HCT116 (cell line): ENCODE measurements at regions not wholly inside any gene's neighbourhood (a gene's known extent, or its start where the extent isn't known, plus 50 kb on each side); places are given as distances from the start of the nearest gene placed in this dataset.

Experiments
- ATAC-seq: fragments of 200-7000 bp; cut with Tn5 transposase; 2 replicates; pipeline ENCODE4 v1.9.1; 2020; ENCODE audit warnings: mild to moderate bottlenecking, moderate library complexity
- BruUV-seq: library from RNA; stranded (reverse); fragments of 400-500 nt; replicated peaks from 2 replicates; lab custom pipeline; 2021; lab: Mats Ljungman, UMichigan
- CTCF ChIA-PET: fragments of 300-600 bp; sonication (Branson Sonifier 250); formaldehyde crosslinking; loops from one replicate; lab custom pipeline; 2021; ENCODE audit warnings: antibody characterized with exemption; lab: Charles Lee
- POLR2A ChIA-PET: fragments of 300-600, 350-600 bp; sonication (Branson Sonifier 250); formaldehyde crosslinking; loops from one replicate; lab custom pipeline; 2021; ENCODE audit warnings: antibody characterized with exemption; lab: Charles Lee
- RAD21 ChIA-PET, 2 experiments: fragments of 300-600 bp; sonication (Branson Sonifier 250); formaldehyde crosslinking; loops; one replicate each; lab custom pipeline; 2023; ENCODE audit warnings: low total read pairs in 2 of 2; ENCODE audit not compliant: uncharacterized antibody in 2 of 2, unreplicated experiment in 2 of 2, low non-redundant PET in 1 of 2; lab: Charles Lee
- DNase-seq: peaks from one replicate; pipeline ENCODE4 v3.0.0-alpha.2; 2010; ENCODE audit warnings: low read depth, low spot score
- H2AFZ ChIP-seq: fragments of 200-600 bp; shearing (Covaris generic), sonication (generic); 2 replicates; pipeline ENCODE4 v1.6.1; 2017; ENCODE audit warnings: low read depth, mixed run types, mixed read lengths, antibody characterized with exemption, low read length; ENCODE audit not compliant: poor library complexity, severe bottlenecking
- H3K27ac ChIP-seq: 2 replicates; pipeline ENCODE4 v1.5.1; 2012; ENCODE audit warnings: low read depth, low read length
- H3K27me3 ChIP-seq: fragments of 200-600 bp; sonication (generic); 2 replicates; pipeline ENCODE4 v1.6.1; 2016; ENCODE audit warnings: mixed run types, low read length, mixed read lengths; ENCODE audit not compliant: insufficient read depth
- H3K36me3 ChIP-seq, 2 experiments: fragments of 200-500 bp in 1 of 2; fragments of 200-600 bp in 1 of 2; sonication (Bioruptor generic) in 1 of 2; sonication (generic) in 1 of 2; 2 replicates each; pipeline versions ENCODE4 v1.5.1 to v1.6.1; 2014 to 2016; ENCODE audit warnings: low read length in 2 of 2, inconsistent platforms in 1 of 2, mixed read lengths in 1 of 2, mixed run types in 1 of 2; ENCODE audit not compliant: insufficient read depth in 2 of 2, control insufficient read depth in 1 of 2
- H3K4me1 ChIP-seq, 2 experiments: fragments of 200-600 bp in 1 of 2; sonication (generic) in 1 of 2; 2 replicates each; pipeline versions ENCODE4 v1.5.1 to v1.6.1; 2012 to 2017; ENCODE audit warnings: low read length in 2 of 2, inconsistent platforms in 1 of 2, mild to moderate bottlenecking in 1 of 2, mixed read lengths in 1 of 2, mixed run types in 1 of 2, moderate library complexity in 1 of 2; ENCODE audit not compliant: insufficient read depth in 2 of 2, control insufficient read depth in 1 of 2
- H3K4me2 ChIP-seq: fragments of 200-600 bp; sonication (generic); 2 replicates; pipeline ENCODE4 v1.6.1; 2017; ENCODE audit warnings: mixed run types, low read length, mixed read lengths
- H3K4me3 ChIP-seq, 2 experiments: fragments of 200-600 bp in 1 of 2; sonication (generic) in 1 of 2; replicated peaks in 1 of 2; 2 replicates each; pipeline ENCODE4 v1.5.1; 2011 to 2016; ENCODE audit warnings: low read length in 2 of 2, control low read depth in 1 of 2, low read depth in 1 of 2, mild to moderate bottlenecking in 1 of 2, mixed read lengths in 1 of 2, mixed run types in 1 of 2
- H3K79me2 ChIP-seq: fragments of 200-600 bp; sonication (generic); 2 replicates; pipeline ENCODE4 v1.6.1; 2017; ENCODE audit warnings: mild to moderate bottlenecking, mixed run types, low read length, moderate library complexity, mixed read lengths; ENCODE audit not compliant: insufficient read depth
- H3K9ac ChIP-seq: fragments of 200-600 bp; sonication (generic); 2 replicates; pipeline ENCODE4 v1.6.1; 2016; ENCODE audit warnings: low read length, mixed read lengths
- H3K9me2 ChIP-seq: fragments of 200-600 bp; sonication (generic), shearing (Covaris generic); 2 replicates; pipeline ENCODE4 v1.6.1; 2017; ENCODE audit warnings: mixed run types, mild to moderate bottlenecking, moderate library complexity; ENCODE audit not compliant: insufficient read depth
- H3K9me3 ChIP-seq, 2 experiments: fragments of 200-500 bp in 1 of 2; fragments of 200-600 bp in 1 of 2; sonication (Bioruptor generic) in 1 of 2; sonication (generic) in 1 of 2; 2 replicates each; pipeline ENCODE4 v1.6.1; 2014 to 2017; ENCODE audit warnings: low read length in 2 of 2, mixed read lengths in 2 of 2, inconsistent platforms in 1 of 2, low read depth in 1 of 2, mild to moderate bottlenecking in 1 of 2, mixed run types in 1 of 2, moderate library complexity in 1 of 2; ENCODE audit not compliant: control insufficient read depth in 1 of 2, insufficient read depth in 1 of 2
- H4K20me1 ChIP-seq: fragments of 200-600 bp; sonication (generic), shearing (Covaris generic); 2 replicates; pipeline ENCODE4 v1.6.1; 2017; ENCODE audit warnings: mixed run types, mild to moderate bottlenecking, moderate library complexity; ENCODE audit not compliant: insufficient read depth
- CBX3 ChIP-seq: IDR thresholded peaks from 2 replicates; pipeline ENCODE4 v1.6.1; 2012; ENCODE audit warnings: low read depth
- ELF1 ChIP-seq: IDR thresholded peaks from 2 replicates; pipeline ENCODE4 v1.6.1; 2012; ENCODE audit warnings: low read depth, borderline replicate concordance
- EZH2phosphoT487 ChIP-seq: fragments of 200-600 bp; IDR thresholded peaks from 2 replicates; pipeline ENCODE4 v1.6.1; 2018; ENCODE audit warnings: antibody characterized with exemption, borderline replicate concordance
- POLR2A ChIP-seq: IDR thresholded peaks from 2 replicates; pipeline ENCODE4 v1.7.0; 2011; ENCODE audit warnings: borderline replicate concordance; ENCODE audit not compliant: insufficient read depth, insufficient read length; ENCODE audit errors: extremely low read depth
- POLR2AphosphoS5 ChIP-seq: IDR thresholded peaks from 2 replicates; pipeline ENCODE4 v1.6.1; 2011; ENCODE audit warnings: mild to moderate bottlenecking, low read depth, low read length, moderate library complexity
- RAD21 ChIP-seq: IDR thresholded peaks from 2 replicates; pipeline ENCODE4 v1.6.1; 2012; ENCODE audit warnings: low read depth, mild to moderate bottlenecking
- REST ChIP-seq: IDR thresholded peaks from 2 replicates; pipeline ENCODE4 v1.6.1; 2012; ENCODE audit warnings: low read depth
- SIN3A ChIP-seq: IDR thresholded peaks from 2 replicates; pipeline ENCODE4 v1.6.1; 2012; ENCODE audit warnings: low read depth
- SP1 ChIP-seq: IDR thresholded peaks from 2 replicates; pipeline ENCODE4 v1.6.1; 2012; ENCODE audit warnings: low read depth
- SRF ChIP-seq: IDR thresholded peaks from 2 replicates; pipeline ENCODE4 v1.6.1; 2012; ENCODE audit warnings: low read depth
- YY1 ChIP-seq: IDR thresholded peaks from 2 replicates; pipeline ENCODE4 v1.6.1; 2011; ENCODE audit warnings: low read length, low read depth, moderate library complexity, mild to moderate bottlenecking; ENCODE audit not compliant: insufficient replicate concordance; ENCODE audit errors: extremely low read depth
- ZFX ChIP-seq: fragments of 450-650 bp; IDR thresholded peaks from 2 replicates; pipeline ENCODE4 v1.6.1; 2017
- ZNF274 ChIP-seq: fragments of 200-500 bp; sonication (Bioruptor generic); IDR thresholded peaks from 2 replicates; pipeline ENCODE4 v1.6.1; 2014; ENCODE audit warnings: mild to moderate bottlenecking, low read depth, low read length, inconsistent platforms
- intact Hi-C: fragments of 100-400 bp; cut with micrococcal nuclease; formaldehyde crosslinking; loops from 2 replicates; pipeline ENCODE4 v1.10.0; 2022
- TF ChIP-seq, protein P1 (sequence below): IDR thresholded peaks from 2 replicates; pipeline ENCODE4 v1.6.1; 2012
- TF ChIP-seq, protein P2 (sequence below): IDR thresholded peaks from 2 replicates; pipeline ENCODE4 v1.6.1; 2012

GRCh38 chr12:88433997-88434703 lies 146.1 kb downstream of the KITLG start:
- H3K9me2 ChIP-seq: no peaks in the 10 kb centered on the region
- RAD21 ChIA-PET: no interaction called here
- no peak for DNase-seq
- intact Hi-C loops: no loop called here
- no peaks in the 10 kb centered on the region for H4K20me1 ChIP-seq
- H3K9me3 ChIP-seq: no peaks in the 10 kb centered on the region
- H3K27me3 ChIP-seq: no peaks in the 10 kb centered on the region
- H3K36me3 ChIP-seq: no peaks in the 10 kb centered on the region
- TF ChIP-seq ZNF274 (no peak), SP1 (no peak), SIN3A (no peak), EZH2phosphoT487 (no peak), ZFX (no peak), POLR2A (no peak), ELF1 (no peak), POLR2AphosphoS5 (no peak)
- TF ChIP-seq, protein P1, sequence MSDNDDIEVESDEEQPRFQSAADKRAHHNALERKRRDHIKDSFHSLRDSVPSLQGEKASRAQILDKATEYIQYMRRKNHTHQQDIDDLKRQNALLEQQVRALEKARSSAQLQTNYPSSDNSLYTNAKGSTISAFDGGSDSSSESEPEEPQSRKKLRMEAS: no peak
- H2AFZ ChIP-seq: no peak overlapping the region
- H3K4me2 ChIP-seq: no peak overlapping the region
- H3K27ac ChIP-seq: no peak overlapping the region
- no peaks in the 10 kb centered on the region for H3K4me1 ChIP-seq
- H3K4me3 ChIP-seq: no peak overlapping the region
- POLR2A ChIA-PET: interaction anchor here (0.6 kb wide), 1 partner anchor 13 kb away, joined by 3 read pairs; no protein-coding TSS in a partner anchor
- H3K79me2 ChIP-seq: no peaks in the 10 kb centered on the region
- ATAC-seq: no peak
- H3K9ac ChIP-seq: no peak overlapping the region
- no TSS peak for BruUV-seq
- CTCF ChIA-PET: no interaction called here

DNA sequence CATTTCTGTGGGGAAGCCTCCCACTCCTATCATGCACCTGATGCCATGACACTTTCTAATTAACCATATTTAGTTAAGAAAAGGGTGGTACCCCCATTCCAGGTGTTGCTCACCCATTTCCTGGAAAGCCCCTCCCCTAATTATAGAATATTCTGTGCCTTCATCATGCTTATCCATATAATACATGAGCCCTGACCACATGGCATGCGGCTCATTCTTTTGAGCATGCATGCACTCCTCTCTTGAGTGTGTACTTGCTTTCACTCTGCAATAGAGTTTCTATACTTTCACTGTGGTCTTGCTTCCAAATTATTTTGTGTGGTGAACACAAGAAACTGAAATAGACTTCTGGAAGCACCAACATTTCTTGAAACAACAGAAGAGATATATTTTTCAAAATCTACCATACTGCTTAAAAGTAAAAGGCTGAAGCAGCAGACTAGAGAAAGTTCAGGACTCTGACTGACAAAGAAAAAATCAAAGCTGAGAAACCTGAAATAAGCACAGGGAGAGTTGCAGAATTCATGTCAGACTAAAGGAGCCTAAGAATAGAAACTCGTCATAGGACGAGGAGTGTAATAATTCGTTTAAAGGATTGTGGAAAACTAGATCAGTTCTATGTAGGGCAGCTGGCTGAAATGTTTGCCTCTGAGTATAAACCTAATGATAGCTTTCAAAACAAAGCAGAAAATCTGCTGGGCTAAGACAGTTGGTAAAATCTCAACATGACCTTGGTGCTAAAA lies 144.8 kb downstream of the KITLG start:
- Histone ChIP-seq H3K9ac (no peak overlapping the region), H3K36me3 (no peaks in the 10 kb centered on the region), H3K79me2 (no peaks in the 10 kb centered on the region), H3K9me3 (no peaks in the 10 kb centered on the region), H3K4me2 (no peak overlapping the region), H2AFZ (no peak overlapping the region), H3K27ac (no peak overlapping the region), H3K27me3 (no peaks in the 10 kb centered on the region)
- ChIA-PET CTCF (no interaction called here), POLR2A (no interaction called here), RAD21 (no interaction called here)
- DNase-seq (no peak), ATAC-seq (no peak)
- intact Hi-C loops: no loop called here
- no TSS peak for BruUV-seq
- TF ChIP-seq, protein P2, sequence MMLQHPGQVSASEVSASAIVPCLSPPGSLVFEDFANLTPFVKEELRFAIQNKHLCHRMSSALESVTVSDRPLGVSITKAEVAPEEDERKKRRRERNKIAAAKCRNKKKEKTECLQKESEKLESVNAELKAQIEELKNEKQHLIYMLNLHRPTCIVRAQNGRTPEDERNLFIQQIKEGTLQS: no peak
- TF ChIP-seq POLR2A: no peak
- no peak for TF ChIP-seq ELF1
- no peak for TF ChIP-seq RAD21
- no peak for TF ChIP-seq CBX3
- TF ChIP-seq ZFX: no peak
- no peak for TF ChIP-seq YY1
- no peak for TF ChIP-seq REST
- no peak for TF ChIP-seq POLR2AphosphoS5
- no peak for TF ChIP-seq SRF
- no peak for TF ChIP-seq SP1
- no peak for TF ChIP-seq ZNF274
- TF ChIP-seq EZH2phosphoT487: no peak
- TF ChIP-seq, all 23 proteins: peak for 0
- no peak overlapping the region for H3K4me3 ChIP-seq
- no peaks in the 10 kb centered on the region for H4K20me1 ChIP-seq
- no peaks in the 10 kb centered on the region for H3K9me2 ChIP-seq
- H3K4me1 ChIP-seq: no peaks in the 10 kb centered on the region
